ENCODE measurements at regions not wholly inside any gene's neighbourhood (a gene's known extent, or its start where the extent isn't known, plus 50 kb on each side); places are given as distances from the start of the nearest gene placed in this dataset.

- TF ChIP-seq CREB1 (IDR thresholded peaks at IDR 0.05; ENCODE audit: low read depth) (no peak), CTCF (IDR thresholded peaks at IDR 0.05 in 2 of 3, conservative IDR thresholded peaks at IDR 0.05 in 1 of 3; ENCODE audit: control insufficient read depth in 2 of 3, extremely low read depth in 1 of 3, insufficient read depth in 1 of 3, low read depth in 3 of 3, low read length in 3 of 3) (no peak), TCF7 (IDR thresholded peaks at IDR 0.05; ENCODE audit: borderline replicate concordance) (no peak), CEBPB (IDR thresholded peaks at IDR 0.05; ENCODE audit: borderline replicate concordance in 1 of 2, low read depth in 2 of 2, low read length in 2 of 2) (no peak), SIX5 (IDR thresholded peaks at IDR 0.05; ENCODE audit: low read depth, low read length, severe bottlenecking) (no peak), SMC3 (IDR thresholded peaks at IDR 0.05; ENCODE audit: borderline replicate concordance, low read length) (no peak), NRF1 (conservative IDR thresholded peaks at IDR 0.05; ENCODE audit: low read depth, low read length) (no peak), SREBF1 (IDR thresholded peaks at IDR 0.05; ENCODE audit: low read length) (no peak), EZH2 (IDR thresholded peaks at IDR 0.05; ENCODE audit: borderline replicate concordance, control insufficient read depth, low read depth, low read length) (no peak), ELK1 (IDR thresholded peaks at IDR 0.05; ENCODE audit: low read depth, low read length) (no peak), SP1 (IDR thresholded peaks at IDR 0.05; ENCODE audit: low read depth, low read length) (no peak), MLLT1 (IDR thresholded peaks at IDR 0.05) (no peak), ZNF622 (IDR thresholded peaks at IDR 0.05) (no peak), RAD21 (IDR thresholded peaks at IDR 0.05; ENCODE audit: insufficient read depth, low read depth, low read length) (no peak)
Measured at GRCh38 chrX:96447161-96447560, 237.5 kb upstream of the DIAPH2 start.

Measured in GM12878 (cell line).